Activated naive CD4-positive, alpha-beta T cell treated with anti-CD3 and anti-CD28 coated beads, Interleukin-2, amount 10 ng/mL, durations not matched to agents 7 days and 5 days (primary cell): ENCODE measurements at regions not wholly inside any gene's neighbourhood (a gene's known extent, or its start where the extent isn't known, plus 50 kb on each side); places are given as distances from the start of the nearest gene placed in this dataset.

Experiments
- CTCF ChIA-PET: fragments of 350-600 bp; sonication (Branson Sonifier 250); formaldehyde crosslinking; loops from one replicate; lab custom pipeline; 2021; ENCODE audit warnings: antibody characterized with exemption; lab: Charles Lee
- DNase-seq: peaks from one replicate; pipeline ENCODE4 v3.0.0-alpha.2; 2020
- H3K27ac Mint-ChIP-seq: one replicate; pipeline ENCODE4 v1.8.0; 2021; ENCODE audit warnings: mild to moderate bottlenecking, moderate library complexity, mixed read lengths
- H3K27me3 Mint-ChIP-seq: one replicate; pipeline ENCODE4 v1.8.0; 2021; ENCODE audit warnings: mild to moderate bottlenecking, mixed read lengths
- H3K36me3 Mint-ChIP-seq: one replicate; pipeline ENCODE4 v1.8.0; 2021; ENCODE audit warnings: mixed read lengths
- H3K4me1 Mint-ChIP-seq: one replicate; pipeline ENCODE4 v1.8.0; 2021; ENCODE audit warnings: mixed read lengths
- H3K4me3 Mint-ChIP-seq: one replicate; pipeline ENCODE4 v1.8.0; 2021; ENCODE audit warnings: mild to moderate bottlenecking, moderate library complexity, mixed read lengths
- H3K9me3 Mint-ChIP-seq: one replicate; pipeline ENCODE4 v1.8.0; 2021; ENCODE audit warnings: mixed read lengths

DNA sequence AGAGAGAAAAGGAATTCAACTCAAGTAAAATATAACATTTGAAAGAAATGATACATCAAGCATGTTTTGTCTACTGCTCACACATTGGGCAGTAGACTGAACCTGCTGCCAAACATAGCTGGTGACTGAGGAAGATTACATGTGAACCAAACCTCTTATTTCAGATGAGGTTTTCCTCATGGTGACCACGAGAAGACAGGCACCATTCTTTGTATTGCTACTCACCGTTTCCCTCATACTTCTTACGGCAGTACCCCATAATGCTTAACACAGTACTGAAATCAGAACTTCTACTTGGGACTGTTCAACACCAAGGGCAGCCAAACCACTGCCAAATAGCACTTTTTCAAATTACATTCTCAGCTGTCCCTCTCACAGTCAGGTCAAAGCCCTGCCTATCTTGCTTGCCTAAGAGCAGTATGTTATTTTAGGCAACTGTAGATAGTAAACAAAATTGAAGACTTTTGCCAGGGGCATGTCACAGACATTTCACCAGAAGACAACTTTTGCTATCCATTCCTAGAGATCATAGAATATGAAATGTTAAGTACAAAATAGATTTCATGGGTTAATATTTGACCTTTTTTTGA lies 167.1 kb upstream of the DOK6 start:
- Mint-ChIP-seq H3K27ac (no peak overlapping the region), H3K4me1 (no peaks in the 10 kb centered on the region), H3K4me3 (no peak overlapping the region), H3K27me3 (no peaks in the 10 kb centered on the region), H3K9me3 (no peaks in the 10 kb centered on the region), H3K36me3 (no peaks in the 10 kb centered on the region)
- DNase-seq = no peak
- CTCF ChIA-PET = no interaction called here

DNA sequence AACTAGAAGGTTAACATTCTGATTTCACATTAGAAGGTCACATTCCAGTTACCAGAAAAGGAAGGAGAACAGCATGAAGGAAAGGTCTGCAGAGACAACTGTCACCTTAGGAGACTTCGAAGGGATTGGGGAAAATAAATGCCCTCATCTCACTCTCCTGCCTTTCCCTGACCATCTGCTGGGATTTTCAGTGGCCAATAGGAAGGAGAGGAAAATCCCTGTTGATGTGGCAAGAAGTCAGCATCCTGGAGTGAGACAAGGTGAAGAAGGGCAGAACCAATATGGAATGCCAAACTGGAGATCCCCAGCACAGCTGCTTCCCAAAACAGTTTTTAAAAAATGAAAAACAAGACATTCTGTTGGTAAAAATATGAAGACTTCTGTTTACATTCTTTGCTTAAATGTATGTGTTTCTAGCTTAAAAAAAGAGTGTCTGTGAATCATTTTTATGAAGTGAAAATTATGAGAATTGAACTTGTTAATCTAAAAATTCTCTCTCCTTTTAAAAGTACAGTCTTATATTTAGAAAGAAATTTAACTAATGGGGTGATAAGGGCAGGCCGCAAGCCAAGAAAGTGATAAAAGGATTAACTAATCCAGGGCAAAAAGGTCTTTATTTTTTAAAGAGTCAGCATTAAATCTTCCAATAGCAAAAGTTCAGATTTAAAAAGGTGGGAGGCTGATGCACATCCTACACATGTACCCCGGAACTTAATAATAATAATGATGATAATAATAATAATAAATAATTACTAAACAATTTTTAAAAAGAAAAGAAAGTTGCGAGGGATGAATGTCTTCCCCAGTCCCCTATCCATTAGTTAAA lies 160.6 kb upstream of the DOK6 start:
- Mint-ChIP-seq H3K27me3 (no peaks in the 10 kb centered on the region), H3K9me3 (no peaks in the 10 kb centered on the region), H3K36me3 (no peaks in the 10 kb centered on the region), H3K4me1 (no peaks in the 10 kb centered on the region), H3K4me3 (no peak overlapping the region), H3K27ac (no peak overlapping the region)
- no peak for DNase-seq
- CTCF ChIA-PET = no interaction called here

DNA sequence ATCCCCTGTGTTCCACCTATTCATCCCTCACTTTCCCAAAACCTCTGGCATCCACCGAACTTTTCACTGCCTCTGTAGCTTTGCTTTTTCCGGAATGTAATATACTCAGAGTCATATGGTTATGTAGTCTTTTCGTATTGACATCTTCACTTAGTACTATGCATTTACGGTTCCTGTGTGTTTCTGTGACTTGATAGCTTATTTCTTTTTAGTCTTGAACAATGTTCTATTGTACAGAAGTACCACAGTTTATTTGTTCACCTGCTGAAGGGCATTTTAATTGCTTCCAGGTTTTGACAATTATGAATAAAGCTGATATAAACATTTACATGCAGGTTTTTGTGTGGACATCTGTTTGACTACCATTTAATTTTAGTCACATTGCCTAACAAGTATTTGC lies 154.7 kb upstream of the DOK6 start:
- CTCF ChIA-PET = no interaction called here
- no peaks in the 10 kb centered on the region for H3K27me3 Mint-ChIP-seq
- no peaks in the 10 kb centered on the region for H3K4me1 Mint-ChIP-seq
- H3K4me3 Mint-ChIP-seq = no peak overlapping the region
- no peaks in the 10 kb centered on the region for H3K9me3 Mint-ChIP-seq
- DNase-seq = no peak
- H3K36me3 Mint-ChIP-seq = no peaks in the 10 kb centered on the region
- no peak overlapping the region for H3K27ac Mint-ChIP-seq

DNA sequence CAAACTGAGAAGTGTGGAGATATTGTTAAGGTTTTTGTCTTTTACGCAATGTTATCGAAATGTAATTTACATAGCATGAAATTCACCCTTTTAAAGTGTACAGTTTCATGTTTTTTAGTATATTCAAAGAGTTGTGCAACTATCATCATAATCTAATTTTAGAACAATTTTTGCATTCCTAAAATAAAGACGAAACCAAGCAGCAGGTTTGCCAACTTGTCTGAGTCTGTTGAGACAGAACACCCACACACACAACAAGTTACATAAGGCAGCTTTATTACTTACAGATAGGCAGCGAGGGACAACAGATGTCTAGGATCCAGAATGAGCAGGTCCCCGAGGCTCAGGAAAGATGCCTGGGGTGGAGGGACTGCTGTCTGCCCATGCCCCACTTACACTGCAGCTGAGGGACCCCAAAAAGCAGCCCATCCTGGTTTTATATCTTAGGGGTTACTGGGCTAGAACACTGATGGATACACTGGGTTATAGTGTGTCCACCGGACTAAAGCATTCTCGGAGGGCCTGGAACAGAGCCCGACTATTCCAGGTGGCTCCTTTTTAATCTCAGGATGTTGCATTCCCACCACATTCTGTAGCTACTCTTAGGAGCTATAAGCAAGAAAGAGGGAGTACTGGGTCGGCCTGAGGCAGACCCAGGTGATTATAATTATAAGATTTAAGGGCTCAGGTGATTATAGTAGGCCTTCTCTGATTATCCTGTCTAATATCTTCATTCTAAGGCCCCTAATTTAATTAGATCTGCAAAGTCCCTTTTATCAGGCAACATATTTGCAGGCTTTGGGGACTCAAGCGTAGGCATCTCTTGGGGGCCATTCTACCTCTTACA lies 150.2 kb upstream of the DOK6 start:
- no peak overlapping the region for H3K4me3 Mint-ChIP-seq
- no peak overlapping the region for H3K27ac Mint-ChIP-seq
- no peaks in the 10 kb centered on the region for H3K4me1 Mint-ChIP-seq
- CTCF ChIA-PET = no interaction called here
- no peak for DNase-seq
- no peaks in the 10 kb centered on the region for H3K27me3 Mint-ChIP-seq
- H3K36me3 Mint-ChIP-seq = no peaks in the 10 kb centered on the region
- no peaks in the 10 kb centered on the region for H3K9me3 Mint-ChIP-seq

DNA sequence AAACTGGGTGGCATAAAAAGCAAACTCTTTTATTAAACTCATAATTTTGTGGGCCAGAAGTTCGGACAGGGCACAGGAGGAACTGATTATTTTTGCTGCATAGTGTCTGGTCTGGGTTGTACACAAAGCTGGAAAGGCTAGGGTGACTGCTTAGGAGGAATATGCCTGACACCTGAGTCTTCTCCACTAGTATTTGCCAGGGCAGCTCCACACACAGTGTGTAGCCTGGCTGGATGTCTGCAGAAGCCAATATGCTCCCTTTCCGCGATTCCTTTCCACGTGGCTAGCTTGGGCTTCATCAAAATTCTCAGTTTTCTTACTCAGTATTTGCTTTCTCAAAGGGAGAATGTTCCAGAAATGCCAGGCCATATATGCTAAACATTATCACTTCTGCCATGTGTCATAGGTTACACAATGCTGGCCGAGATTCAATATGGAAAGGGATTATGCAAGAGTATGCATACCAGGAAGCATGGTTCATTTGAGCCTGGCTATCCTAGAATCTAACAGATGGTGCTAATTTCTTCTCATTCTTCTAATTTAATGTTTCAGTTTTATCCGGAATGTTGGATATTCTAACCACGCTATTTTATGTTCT lies 142.7 kb upstream of the DOK6 start:
- no peak overlapping the region for H3K4me3 Mint-ChIP-seq
- CTCF ChIA-PET = no interaction called here

DNA sequence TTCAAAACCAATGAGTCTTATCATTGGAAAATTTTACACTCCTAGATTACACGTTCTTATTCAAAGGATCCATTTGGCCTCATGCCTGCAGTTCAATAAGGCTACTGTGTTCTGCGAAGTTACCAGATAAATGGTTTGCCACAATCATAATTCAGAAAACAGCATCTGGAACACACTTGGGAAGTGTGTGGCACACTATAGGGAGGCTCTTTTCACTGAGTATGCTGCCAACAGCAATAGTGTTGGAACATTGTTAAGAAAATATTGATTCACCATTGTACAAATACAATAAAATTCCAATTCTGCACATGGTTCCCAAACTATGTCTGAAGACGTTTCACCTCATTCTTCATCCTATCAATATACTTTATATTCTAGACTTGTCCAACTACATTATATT lies 141.4 kb upstream of the DOK6 start:
- Mint-ChIP-seq H3K4me3 (no peak overlapping the region), H3K27ac (no peak overlapping the region), H3K9me3 (no peaks in the 10 kb centered on the region), H3K4me1 (no peaks in the 10 kb centered on the region), H3K36me3 (no peaks in the 10 kb centered on the region), H3K27me3 (no peaks in the 10 kb centered on the region)
- CTCF ChIA-PET = no interaction called here
- no peak for DNase-seq

More for the DNA sequence above, 142.7 kb upstream of the DOK6 start:
- DNase-seq = no peak
- no peaks in the 10 kb centered on the region for H3K36me3 Mint-ChIP-seq
- H3K27me3 Mint-ChIP-seq = no peaks in the 10 kb centered on the region
- H3K9me3 Mint-ChIP-seq = no peaks in the 10 kb centered on the region
- no peaks in the 10 kb centered on the region for H3K4me1 Mint-ChIP-seq
- no peak overlapping the region for H3K27ac Mint-ChIP-seq

DNA sequence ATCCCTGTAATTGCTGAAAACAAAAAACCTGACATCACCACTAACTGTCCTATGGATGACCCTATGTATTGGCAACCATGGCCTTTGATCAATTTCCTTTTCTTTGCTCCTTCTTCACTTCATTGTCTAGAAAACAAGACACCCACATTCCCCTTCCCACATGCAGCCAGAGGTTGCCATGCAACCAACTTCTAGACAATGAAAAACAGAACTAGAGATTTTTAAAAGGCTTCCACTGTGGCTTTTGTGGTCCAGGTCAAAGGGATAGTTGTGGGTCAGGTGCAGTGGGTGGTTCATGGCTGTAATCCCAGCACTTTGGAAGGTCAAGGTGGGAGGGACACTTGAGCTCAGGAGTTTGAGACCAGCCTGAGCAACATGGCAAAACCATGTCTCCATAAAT lies 139.3 kb upstream of the DOK6 start:
- Mint-ChIP-seq H3K27me3 (no peaks in the 10 kb centered on the region), H3K4me3 (no peak overlapping the region), H3K36me3 (no peaks in the 10 kb centered on the region), H3K4me1 (no peaks in the 10 kb centered on the region), H3K27ac (no peak overlapping the region), H3K9me3 (peaks cover 7% of the 10 kb centered on the region)
- CTCF ChIA-PET = no interaction called here
- no peak for DNase-seq

DNA sequence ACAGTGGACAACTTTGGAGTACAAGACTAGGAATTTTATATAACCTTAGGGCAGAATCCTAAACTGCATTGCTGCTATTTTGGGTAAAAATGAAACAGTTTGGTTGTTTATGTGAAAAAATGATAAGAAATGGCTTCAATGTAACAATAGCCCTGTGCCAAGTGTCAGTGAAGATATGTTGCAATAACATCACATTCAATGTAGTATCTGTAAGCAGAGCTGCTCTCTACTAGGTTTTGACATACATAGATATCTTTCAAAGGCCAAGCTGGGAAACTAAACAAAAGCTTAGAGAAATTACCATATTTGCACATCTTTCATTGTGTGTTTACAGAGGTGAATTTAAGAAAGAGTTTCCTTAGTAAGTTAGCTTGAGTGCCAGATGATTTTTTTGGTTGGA lies 135.0 kb upstream of the DOK6 start:
- peaks cover 20% of the 10 kb centered on the region for H3K9me3 Mint-ChIP-seq
- no peak overlapping the region for H3K4me3 Mint-ChIP-seq
- H3K27ac Mint-ChIP-seq = no peak overlapping the region
- no peaks in the 10 kb centered on the region for H3K36me3 Mint-ChIP-seq
- CTCF ChIA-PET = no interaction called here
- DNase-seq = no peak
- H3K4me1 Mint-ChIP-seq = no peaks in the 10 kb centered on the region
- H3K27me3 Mint-ChIP-seq = no peaks in the 10 kb centered on the region

DNA sequence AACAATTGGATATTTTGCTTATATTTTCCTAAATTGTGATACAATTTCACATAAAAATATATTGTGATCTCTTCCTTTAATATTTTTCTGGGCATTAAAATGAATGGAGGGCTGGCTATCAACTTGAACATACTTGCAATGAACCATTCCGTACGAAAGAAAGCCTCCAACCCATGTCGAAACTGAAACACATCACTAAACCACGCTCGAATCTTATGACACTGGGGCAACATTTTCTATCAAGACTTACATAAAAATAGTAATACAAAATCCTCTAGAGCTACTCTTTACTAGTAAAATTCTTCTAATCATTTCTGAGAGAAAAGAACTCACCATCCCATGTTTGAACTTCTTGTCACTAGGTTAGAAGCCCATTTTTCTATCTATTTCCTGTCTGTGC lies 132.8 kb upstream of the DOK6 start:
- Mint-ChIP-seq H3K36me3 (no peaks in the 10 kb centered on the region), H3K9me3 (peaks cover 21% of the 10 kb centered on the region), H3K4me3 (no peak overlapping the region), H3K4me1 (no peaks in the 10 kb centered on the region), H3K27ac (no peak overlapping the region), H3K27me3 (no peaks in the 10 kb centered on the region)
- no peak for DNase-seq
- CTCF ChIA-PET = no interaction called here

DNA sequence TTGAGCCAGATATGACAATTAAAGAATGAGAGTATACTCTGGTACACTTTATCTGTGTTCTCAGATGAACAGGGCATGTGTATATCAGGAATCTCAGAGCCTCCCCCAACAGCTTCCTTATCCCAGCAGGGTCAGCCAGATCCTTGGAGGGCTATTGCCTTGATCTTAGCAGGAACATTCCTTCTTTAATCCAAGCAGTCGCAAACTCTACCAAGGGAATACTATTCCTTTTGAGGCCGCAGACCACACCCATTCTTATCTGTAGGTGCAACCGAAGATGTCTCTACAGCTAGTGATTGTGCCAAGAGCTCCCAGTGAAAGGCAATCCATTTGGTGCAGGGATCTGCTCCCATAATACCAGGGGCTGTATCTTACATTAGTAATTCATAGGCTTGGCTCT lies 118.3 kb upstream of the DOK6 start:
- no peaks in the 10 kb centered on the region for H3K9me3 Mint-ChIP-seq
- no peaks in the 10 kb centered on the region for H3K36me3 Mint-ChIP-seq
- no peak overlapping the region for H3K4me3 Mint-ChIP-seq
- H3K27ac Mint-ChIP-seq = no peak overlapping the region
- CTCF ChIA-PET = no interaction called here
- DNase-seq = no peak
- H3K4me1 Mint-ChIP-seq = no peaks in the 10 kb centered on the region
- no peaks in the 10 kb centered on the region for H3K27me3 Mint-ChIP-seq

DNA sequence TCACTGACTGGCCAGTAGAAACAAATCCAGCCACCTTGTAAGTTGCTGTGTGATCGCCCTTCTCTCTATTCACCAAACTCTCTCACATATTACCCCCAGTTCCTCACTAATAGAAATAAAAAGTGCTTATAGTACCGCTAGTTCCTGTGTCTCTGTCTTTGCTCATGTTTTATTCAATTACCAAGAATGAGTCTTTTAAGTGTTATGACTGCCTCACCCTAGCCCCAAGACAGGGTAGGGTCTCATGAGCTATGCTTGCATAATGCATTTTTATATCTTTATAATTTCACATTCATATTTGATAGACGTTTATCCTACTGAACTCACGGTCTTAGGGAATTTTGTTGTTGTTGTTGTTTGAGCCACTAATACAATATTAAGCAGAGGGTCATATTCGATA lies 109.6 kb upstream of the DOK6 start:
- H3K27me3 Mint-ChIP-seq = no peaks in the 10 kb centered on the region
- H3K4me3 Mint-ChIP-seq = no peak overlapping the region
- no peak for DNase-seq
- no peaks in the 10 kb centered on the region for H3K9me3 Mint-ChIP-seq
- CTCF ChIA-PET = no interaction called here
- no peaks in the 10 kb centered on the region for H3K4me1 Mint-ChIP-seq
- H3K27ac Mint-ChIP-seq = no peak overlapping the region
- H3K36me3 Mint-ChIP-seq = no peaks in the 10 kb centered on the region

DNA sequence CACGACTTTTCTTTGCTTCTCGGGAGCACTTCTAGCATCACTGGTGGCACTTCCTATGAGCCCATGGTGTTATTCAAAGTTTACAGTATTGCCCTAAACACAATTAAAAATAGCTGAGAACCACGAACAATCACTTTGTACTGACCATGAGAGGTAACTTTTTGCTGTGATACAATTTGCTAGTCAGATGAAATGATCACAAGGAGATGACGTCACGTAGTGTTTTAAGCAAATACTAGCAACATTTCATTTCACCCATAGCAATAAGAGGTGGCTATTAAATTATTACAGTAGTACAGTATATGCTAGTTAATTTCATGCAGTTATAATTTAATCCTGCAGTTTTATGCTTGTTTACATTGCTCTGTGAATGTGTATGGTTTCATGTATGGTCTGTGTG lies 108.9 kb upstream of the DOK6 start:
- H3K4me3 Mint-ChIP-seq = no peak overlapping the region
- no peak overlapping the region for H3K27ac Mint-ChIP-seq
- no peaks in the 10 kb centered on the region for H3K36me3 Mint-ChIP-seq
- no peaks in the 10 kb centered on the region for H3K4me1 Mint-ChIP-seq
- no peaks in the 10 kb centered on the region for H3K27me3 Mint-ChIP-seq
- CTCF ChIA-PET = no interaction called here
- no peaks in the 10 kb centered on the region for H3K9me3 Mint-ChIP-seq
- no peak for DNase-seq

DNA sequence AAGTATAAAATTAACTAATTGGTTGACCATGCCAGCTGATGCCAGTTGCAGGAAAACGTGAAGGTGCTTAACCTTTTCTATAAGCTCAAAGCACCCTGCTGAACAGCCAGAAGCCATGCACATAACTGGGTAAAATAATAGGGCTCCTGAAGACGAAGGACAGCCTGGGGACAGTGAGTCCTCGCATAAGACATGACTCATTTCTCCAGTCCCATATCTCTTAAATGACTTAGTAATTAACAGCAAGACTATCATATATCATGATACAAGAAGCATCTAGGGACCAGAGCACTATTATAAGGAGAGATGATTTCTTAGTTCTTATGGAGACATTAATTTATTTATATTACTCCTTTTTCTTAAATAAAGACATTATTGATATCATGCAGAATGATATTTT lies 100.5 kb upstream of the DOK6 start:
- H3K27ac Mint-ChIP-seq = no peak overlapping the region
- H3K9me3 Mint-ChIP-seq = no peaks in the 10 kb centered on the region
- no peaks in the 10 kb centered on the region for H3K27me3 Mint-ChIP-seq
- no peaks in the 10 kb centered on the region for H3K36me3 Mint-ChIP-seq
- no peak overlapping the region for H3K4me3 Mint-ChIP-seq
- no peaks in the 10 kb centered on the region for H3K4me1 Mint-ChIP-seq
- CTCF ChIA-PET = no interaction called here
- no peak for DNase-seq

DNA sequence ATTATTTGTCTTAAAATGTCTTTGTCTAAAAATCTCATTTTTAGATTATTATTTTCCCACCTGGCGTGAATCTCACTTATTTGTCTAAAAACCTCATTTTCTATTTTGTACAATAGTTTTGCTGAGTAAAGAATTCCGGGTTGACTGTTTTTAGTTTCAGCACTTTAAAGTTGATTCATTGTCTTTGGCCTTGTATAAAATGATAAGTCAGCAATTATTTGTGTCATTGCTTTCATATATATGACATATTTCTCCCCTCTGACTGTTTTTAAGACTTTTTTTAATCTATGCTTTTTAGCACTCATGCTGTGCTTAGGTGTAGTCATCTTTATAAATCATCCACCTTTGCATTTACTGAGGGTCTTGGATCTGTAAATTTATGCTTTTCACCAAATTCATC lies 92.1 kb upstream of the DOK6 start:
- Mint-ChIP-seq H3K4me3 (no peak overlapping the region), H3K27ac (no peak overlapping the region), H3K9me3 (no peaks in the 10 kb centered on the region), H3K27me3 (no peaks in the 10 kb centered on the region), H3K4me1 (no peaks in the 10 kb centered on the region), H3K36me3 (no peaks in the 10 kb centered on the region)
- CTCF ChIA-PET = no interaction called here
- no peak for DNase-seq
